GM12878 (cell line): ENCODE measurements at regions not wholly inside any gene's neighbourhood (a gene's known extent, or its start where the extent isn't known, plus 50 kb on each side); places are given as distances from the start of the nearest gene placed in this dataset.

Source experiments
- ATAC-seq: fragments of 200-7000 bp; cut with Tn5 transposase; 3 replicates; pipeline ENCODE4 v1.9.1; 2020; ENCODE audit warnings: mild to moderate bottlenecking, moderate library complexity
- BruUV-seq: library from RNA; stranded (reverse); fragments of 400-500 nt; replicated peaks from 2 replicates; lab custom pipeline; 2021; lab: Mats Ljungman, UMichigan
- CTCF ChIA-PET: fragments of 300-600 bp; sonication (Branson Sonifier 250); formaldehyde crosslinking; extraction: SDS; loops from one replicate; lab custom pipeline; 2021; ENCODE audit warnings: inconsistent platforms; lab: Yijun Ruan, JAX
- POLR2A ChIA-PET: fragments of 350-600 bp; formaldehyde crosslinking; extraction: SDS; loops from one replicate; lab custom pipeline; 2021; ENCODE audit warnings: inconsistent platforms; lab: Charles Lee
- RAD21 ChIA-PET: fragments of 300-600 bp; sonication (Branson Sonifier 250); formaldehyde crosslinking; loops from one replicate; lab custom pipeline; 2023; ENCODE audit warnings: antibody characterized with exemption; ENCODE audit not compliant: unreplicated experiment; lab: Charles Lee
- SMC1A ChIA-PET: fragments of 300-600 bp; sonication (Branson Sonifier 250); formaldehyde crosslinking; loops from one replicate; lab custom pipeline; 2023; ENCODE audit not compliant: unreplicated experiment, uncharacterized antibody; lab: Charles Lee
- DNase-seq: peaks from one replicate; pipeline ENCODE4 v3.0.0-alpha.2; 2011; ENCODE audit warnings: low read depth, low spot score
- FAIRE-seq: peaks from 3 replicates; lab custom pipeline; 2011; peaks lifted over from hg19 to GRCh38; lab: Jason Lieb, UNC
- H2AFZ ChIP-seq: 2 replicates; pipeline ENCODE4 v1.6.0; 2011; ENCODE audit warnings: low read depth, low read length, control low read depth; ENCODE audit not compliant: control insufficient read depth
- H3K27ac ChIP-seq: 2 replicates; pipeline ENCODE4 v1.5.1; 2011; ENCODE audit warnings: control low read depth; ENCODE audit not compliant: control insufficient read depth, insufficient read depth
- H3K27me3 ChIP-seq, 2 experiments: replicated peaks in 1 of 2; 2 replicates each; pipeline versions ENCODE4 v1.6.0 to v1.6.1; 2011; ENCODE audit warnings: low read length in 1 of 2; ENCODE audit not compliant: control insufficient read depth in 2 of 2, insufficient read depth in 2 of 2
- H3K36me3 ChIP-seq, 2 experiments: 2 replicates each; pipeline ENCODE4 v1.5.1; 2011; ENCODE audit warnings: low read length in 1 of 2; ENCODE audit not compliant: control insufficient read depth in 2 of 2, insufficient read depth in 2 of 2
- H3K4me1 ChIP-seq: 2 replicates; pipeline ENCODE4 v1.6.1; 2011; ENCODE audit warnings: mild to moderate bottlenecking, low read length, moderate library complexity, mixed read lengths; ENCODE audit not compliant: control insufficient read depth, insufficient read depth
- H3K4me2 ChIP-seq: 2 replicates; pipeline ENCODE4 v1.6.0; 2011; ENCODE audit warnings: control low read depth; ENCODE audit not compliant: control insufficient read depth, insufficient read depth
- H3K4me3 ChIP-seq: fragments of 200-600 bp; sonication (generic); 2 replicates; pipeline ENCODE4 v1.5.1; 2016
- H3K79me2 ChIP-seq: 2 replicates; pipeline ENCODE4 v1.6.0; 2011; ENCODE audit warnings: low read length; ENCODE audit not compliant: control insufficient read depth, insufficient read depth
- H3K9ac ChIP-seq: 2 replicates; pipeline ENCODE4 v1.8.0; 2011; ENCODE audit warnings: low read length, control low read depth, mixed read lengths; ENCODE audit not compliant: control insufficient read depth, insufficient read depth
- H3K9me3 ChIP-seq: replicated peaks from 3 replicates; pipeline ENCODE4 v1.5.1; 2011; ENCODE audit warnings: mild to moderate bottlenecking, low read length; ENCODE audit not compliant: control insufficient read depth, insufficient read depth
- H4K20me1 ChIP-seq: 2 replicates; pipeline ENCODE4 v1.6.0; 2011; ENCODE audit not compliant: control insufficient read depth, insufficient read depth
- CBX3 ChIP-seq: fragments of 200-600 bp; sonication (generic); IDR thresholded peaks from 2 replicates; pipeline ENCODE4 v1.6.1; 2016; ENCODE audit warnings: low read depth, borderline replicate concordance
- EGR1 ChIP-seq, 2 experiments: IDR thresholded peaks; 1 replicate in 1 of 2; 2 replicates in 1 of 2; pipeline ENCODE4 v1.6.1; 2011 to 2012; ENCODE audit warnings: low read depth in 2 of 2, low read length in 2 of 2, borderline replicate concordance in 1 of 2, mild to moderate bottlenecking in 1 of 2, moderate library complexity in 1 of 2
- MEF2A ChIP-seq: IDR thresholded peaks from 2 replicates; pipeline ENCODE4 v1.6.1; 2011; ENCODE audit warnings: low read depth, mild to moderate bottlenecking, low read length, moderate library complexity; ENCODE audit not compliant: insufficient read depth
- PAX5 ChIP-seq: IDR thresholded peaks from 2 replicates; pipeline ENCODE4 v1.6.1; 2011; ENCODE audit warnings: low read depth, low read length, borderline replicate concordance
- RUNX3 ChIP-seq: IDR thresholded peaks from 2 replicates; pipeline ENCODE4 v1.6.1; 2012; ENCODE audit warnings: low read length, inconsistent platforms
- ZBTB4 ChIP-seq: fragments of 450-650 bp; formaldehyde crosslinking; IDR thresholded peaks from 2 replicates; pipeline ENCODE4 v1.4.0; 2022; ENCODE audit warnings: mild to moderate bottlenecking, moderate library complexity
- in situ Hi-C: fragments of 300-500 bp; cut with MboI; formaldehyde crosslinking; loops from 9 replicates; pipeline ENCODE4 v1.14.3; 2018; ENCODE audit warnings: mixed read lengths
- intact Hi-C: fragments of 100-400 bp; cut with micrococcal nuclease; formaldehyde crosslinking; loops from one replicate; pipeline ENCODE4 v1.14.2; 2022; ENCODE audit not compliant: unreplicated experiment

DNA sequence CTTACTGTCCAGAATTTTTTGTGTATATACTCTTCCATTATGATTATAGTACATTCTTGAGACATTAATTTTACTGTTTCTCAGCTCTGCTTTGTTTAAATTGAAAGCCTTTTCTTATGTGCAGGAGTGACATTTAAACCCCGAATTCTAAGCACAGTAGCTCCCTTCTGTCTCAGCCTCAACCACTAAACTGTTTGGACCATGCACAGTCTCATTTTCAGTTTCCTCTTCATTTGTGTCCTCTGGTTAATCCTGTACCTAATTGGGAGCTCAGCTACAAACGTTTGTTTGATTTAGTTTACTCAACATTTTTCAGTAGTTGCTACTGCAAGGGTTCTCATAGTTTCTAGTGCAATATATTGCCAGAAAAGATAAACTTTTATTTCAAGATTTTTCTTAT is 206.3 kb downstream of the SLITRK5 start (continued):
- TF ChIP-seq EGR1 (IDR thresholded peaks at IDR 0.05; ENCODE audit: borderline replicate concordance in 1 of 2, low read depth in 2 of 2, low read length in 2 of 2) = no peak
- TF ChIP-seq CBX3 = no peak
- TF ChIP-seq ZBTB4 (CRISPR knock-in tag) = no peak
- no peak for TF ChIP-seq MEF2A
- no peak for TF ChIP-seq RUNX3

- intact Hi-C loops (no loop called here), in situ Hi-C loops (no loop called here)
- ATAC-seq (no peak), FAIRE-seq (no peak), DNase-seq (no peak)
- POLR2A ChIA-PET = no interaction called here
- no TSS peak for BruUV-seq
- H4K20me1 ChIP-seq = no peaks in the 10 kb centered on the region
- no peaks in the 10 kb centered on the region for H3K27me3 ChIP-seq
- no peak overlapping the region for H3K4me3 ChIP-seq
- no peaks in the 10 kb centered on the region for H3K9me3 ChIP-seq
- no peaks in the 10 kb centered on the region for H3K79me2 ChIP-seq
- no peak for TF ChIP-seq PAX5
- RAD21 ChIA-PET = no interaction called here
- no peak overlapping the region for H3K9ac ChIP-seq
- no peak overlapping the region for H3K27ac ChIP-seq
- H3K4me2 ChIP-seq = no peak overlapping the region
- CTCF ChIA-PET = no interaction called here
- SMC1A ChIA-PET = interaction anchor here (1.0 kb wide), 1 partner anchor 8 kb away, joined by 3 read pairs; no protein-coding TSS in a partner anchor
- no peak overlapping the region for H2AFZ ChIP-seq
- H3K36me3 ChIP-seq = no peaks in the 10 kb centered on the region
- H3K4me1 ChIP-seq = no peaks in the 10 kb centered on the region
Measured at GRCh38 chr13:87878706-87879105, 207.5 kb downstream of the SLITRK5 start.
